Bronchial epithelial cell (primary cell): ENCODE measurements at regions not wholly inside any gene's neighbourhood (a gene's known extent, or its start where the extent isn't known, plus 50 kb on each side); places are given as distances from the start of the nearest gene placed in this dataset.

Experiments used
- DNase-seq: peaks from one replicate; pipeline ENCODE4 v3.0.0-alpha.2; 2010; ENCODE audit warnings: low read depth
- FAIRE-seq: peaks from 2 replicates; lab custom pipeline; 2011; peaks lifted over from hg19 to GRCh38; lab: Jason Lieb, UNC
- H3K27me3 ChIP-seq: 2 replicates; pipeline ENCODE4 v1.5.1; 2011; ENCODE audit warnings: low read length; ENCODE audit not compliant: control insufficient read depth, insufficient read depth
- H3K36me3 ChIP-seq: 2 replicates; pipeline ENCODE4 v1.5.1; 2011; ENCODE audit warnings: low read length; ENCODE audit not compliant: control insufficient read depth, insufficient read depth
- H3K4me3 ChIP-seq: 2 replicates; pipeline ENCODE4 v1.5.1; 2011; ENCODE audit warnings: mild to moderate bottlenecking, low read depth, low read length, control low read depth
- CTCF ChIP-seq: IDR thresholded peaks from 2 replicates; pipeline ENCODE4 v1.5.1; 2011; ENCODE audit warnings: mild to moderate bottlenecking, moderate library complexity, low read length, control low read depth, inconsistent platforms; ENCODE audit not compliant: insufficient read depth, severe bottlenecking

- DNase-seq: no peak
- TF ChIP-seq CTCF: no peak
- FAIRE-seq: no peak
- H3K27me3 ChIP-seq: no peaks in the 10 kb centered on the region
- H3K36me3 ChIP-seq: no peaks in the 10 kb centered on the region
- H3K4me3 ChIP-seq: no peak overlapping the region
These were observed 56.3 kb upstream of the SHOX start for GRCh38 chrX:574251-574650.

GRCh38 chrX:574830-575229 lies 55.8 kb upstream of the SHOX start:
- no peaks in the 10 kb centered on the region for H3K27me3 ChIP-seq
- DNase-seq (no peak), FAIRE-seq (peak; percentile 60)
- TF ChIP-seq CTCF: no peak
- H3K4me3 ChIP-seq: no peak overlapping the region
- no peaks in the 10 kb centered on the region for H3K36me3 ChIP-seq

- DNase-seq: no peak
- no peak overlapping the region for H3K4me3 ChIP-seq
- TF ChIP-seq CTCF: no peak
- H3K36me3 ChIP-seq: no peaks in the 10 kb centered on the region
- no peak for FAIRE-seq
- H3K27me3 ChIP-seq: no peaks in the 10 kb centered on the region
These were observed 53.6 kb upstream of the SHOX start for GRCh38 chrX:576904-577560.

- no peak for TF ChIP-seq CTCF
- H3K36me3 ChIP-seq: no peaks in the 10 kb centered on the region
- peak; percentile 36 for FAIRE-seq
These were observed 52.1 kb upstream of the SHOX start for GRCh38 chrX:578531-578930.

GRCh38 chrX:580030-580429 lies 50.6 kb upstream of the SHOX start:
- no peaks in the 10 kb centered on the region for H3K27me3 ChIP-seq
- no peak overlapping the region for H3K4me3 ChIP-seq
- FAIRE-seq: no peak
- TF ChIP-seq CTCF: no peak
- no peaks in the 10 kb centered on the region for H3K36me3 ChIP-seq
- DNase-seq: no peak

More at GRCh38 chrX:578531-578930, 52.1 kb upstream of the SHOX start:
- no peaks in the 10 kb centered on the region for H3K27me3 ChIP-seq
- no peak for DNase-seq
- H3K4me3 ChIP-seq: no peak overlapping the region
